NB4 (cell line): ENCODE measurements at regions not wholly inside any gene's neighbourhood (a gene's known extent, or its start where the extent isn't known, plus 50 kb on each side); places are given as distances from the start of the nearest gene placed in this dataset.

Experiments used
- MYC ChIP-seq: IDR thresholded peaks from 2 replicates; pipeline ENCODE4 v1.6.1; 2011; ENCODE audit warnings: low read depth, low read length
- POLR2A ChIP-seq: IDR thresholded peaks from 2 replicates; pipeline ENCODE4 v1.6.1; 2011; ENCODE audit warnings: mild to moderate bottlenecking; ENCODE audit not compliant: insufficient read length; ENCODE audit errors: extremely low read depth
- TF ChIP-seq, protein P1 (sequence below): IDR thresholded peaks from one replicate; pipeline ENCODE4 v1.5.1; 2012; ENCODE audit warnings: low read depth, low read length
- TF ChIP-seq, protein P2 (sequence below): IDR thresholded peaks from 2 replicates; pipeline ENCODE4 v1.6.1; 2011; ENCODE audit warnings: low read depth, low read length

- TF ChIP-seq, protein P1, sequence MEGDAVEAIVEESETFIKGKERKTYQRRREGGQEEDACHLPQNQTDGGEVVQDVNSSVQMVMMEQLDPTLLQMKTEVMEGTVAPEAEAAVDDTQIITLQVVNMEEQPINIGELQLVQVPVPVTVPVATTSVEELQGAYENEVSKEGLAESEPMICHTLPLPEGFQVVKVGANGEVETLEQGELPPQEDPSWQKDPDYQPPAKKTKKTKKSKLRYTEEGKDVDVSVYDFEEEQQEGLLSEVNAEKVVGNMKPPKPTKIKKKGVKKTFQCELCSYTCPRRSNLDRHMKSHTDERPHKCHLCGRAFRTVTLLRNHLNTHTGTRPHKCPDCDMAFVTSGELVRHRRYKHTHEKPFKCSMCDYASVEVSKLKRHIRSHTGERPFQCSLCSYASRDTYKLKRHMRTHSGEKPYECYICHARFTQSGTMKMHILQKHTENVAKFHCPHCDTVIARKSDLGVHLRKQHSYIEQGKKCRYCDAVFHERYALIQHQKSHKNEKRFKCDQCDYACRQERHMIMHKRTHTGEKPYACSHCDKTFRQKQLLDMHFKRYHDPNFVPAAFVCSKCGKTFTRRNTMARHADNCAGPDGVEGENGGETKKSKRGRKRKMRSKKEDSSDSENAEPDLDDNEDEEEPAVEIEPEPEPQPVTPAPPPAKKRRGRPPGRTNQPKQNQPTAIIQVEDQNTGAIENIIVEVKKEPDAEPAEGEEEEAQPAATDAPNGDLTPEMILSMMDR: no peak
- no peak for TF ChIP-seq POLR2A
- TF ChIP-seq, protein P2, sequence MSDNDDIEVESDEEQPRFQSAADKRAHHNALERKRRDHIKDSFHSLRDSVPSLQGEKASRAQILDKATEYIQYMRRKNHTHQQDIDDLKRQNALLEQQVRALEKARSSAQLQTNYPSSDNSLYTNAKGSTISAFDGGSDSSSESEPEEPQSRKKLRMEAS: no peak
- no peak for TF ChIP-seq MYC
These were observed 431.4 kb upstream of the AGTR1 start for GRCh38 chr3:148266341-148266740.
